Natural killer cell (primary cell): ENCODE measurements at regions not wholly inside any gene's neighbourhood (a gene's known extent, or its start where the extent isn't known, plus 50 kb on each side); places are given as distances from the start of the nearest gene placed in this dataset.

Source experiments
- ATAC-seq, 3 donors: fragments of 150-1000 bp in 2 of 3; fragments of 200-7000 bp in 1 of 3; cut with Tn5 transposase; 1 replicate in 1 of 3; 2 replicates in 2 of 3; pipeline ENCODE4 v1.10.0; 2021; ENCODE audit warnings: mild to moderate bottlenecking in 2 of 3, moderate library complexity in 2 of 3
- DNase-seq, 2 donors: peaks; one replicate each; pipeline versions ENCODE4 v3.0.0 to v3.0.0-alpha.2; 2013 to 2021; ENCODE audit warnings: mixed read lengths in 1 of 2
- H3K27ac ChIP-seq: one replicate; pipeline ENCODE4 v1.5.1; 2013; ENCODE audit warnings: mild to moderate bottlenecking, low read length
- H3K27me3 ChIP-seq: one replicate; pipeline ENCODE4 v1.6.1; 2013; ENCODE audit warnings: low read length; ENCODE audit not compliant: control insufficient read depth, insufficient read depth
- H3K36me3 ChIP-seq: one replicate; pipeline ENCODE4 v1.6.1; 2013; ENCODE audit warnings: low read length; ENCODE audit not compliant: control insufficient read depth, insufficient read depth
- H3K4me1 ChIP-seq: one replicate; pipeline ENCODE4 v1.6.1; 2013; ENCODE audit warnings: low read length; ENCODE audit not compliant: control insufficient read depth, insufficient read depth
- H3K4me3 ChIP-seq: one replicate; pipeline ENCODE4 v1.5.1; 2013; ENCODE audit warnings: low read length
- H3K9me3 ChIP-seq: one replicate; pipeline ENCODE4 v1.6.1; 2013; ENCODE audit warnings: low read length; ENCODE audit not compliant: control insufficient read depth, insufficient read depth
- H3K27ac Mint-ChIP-seq, 2 donors: one replicate each; pipeline ENCODE4 v1.8.0; 2022; ENCODE audit warnings: mild to moderate bottlenecking in 2 of 2, mixed read lengths in 2 of 2, moderate library complexity in 1 of 2
- H3K27me3 Mint-ChIP-seq, 2 donors: one replicate each; pipeline ENCODE4 v1.8.0; 2022; ENCODE audit warnings: low read depth in 2 of 2, mixed read lengths in 2 of 2
- H3K36me3 Mint-ChIP-seq: one replicate; pipeline ENCODE4 v1.8.0; 2022; ENCODE audit warnings: mixed read lengths
- H3K4me1 Mint-ChIP-seq, 2 donors: one replicate each; pipeline ENCODE4 v1.8.0; 2022; ENCODE audit warnings: mixed read lengths in 2 of 2
- H3K4me3 Mint-ChIP-seq: one replicate; pipeline ENCODE4 v1.8.0; 2022; ENCODE audit warnings: mild to moderate bottlenecking, moderate library complexity, mixed read lengths
- H3K9me3 Mint-ChIP-seq, 2 donors: one replicate each; pipeline ENCODE4 v1.8.0; 2022; ENCODE audit warnings: mixed read lengths in 2 of 2
- CTCF ChIP-seq: fragments of 200-600 bp; IDR thresholded peaks from one replicate; pipeline ENCODE4 v1.8.0; 2022; ENCODE audit warnings: antibody characterized with exemption
- WGBS: methylation state at CpG from one replicate; pipeline ENCODE4 v1.1.7; 2013; ENCODE audit warnings: missing lambda C conversion rate; ENCODE audit not compliant: insufficient coverage; 5-methylcytosine and 5-hydroxymethylcytosine counted together
- intact Hi-C: fragments of 100-400 bp; cut with micrococcal nuclease; formaldehyde crosslinking; loops from one replicate; pipeline ENCODE4 v1.14.2; 2022

DNA sequence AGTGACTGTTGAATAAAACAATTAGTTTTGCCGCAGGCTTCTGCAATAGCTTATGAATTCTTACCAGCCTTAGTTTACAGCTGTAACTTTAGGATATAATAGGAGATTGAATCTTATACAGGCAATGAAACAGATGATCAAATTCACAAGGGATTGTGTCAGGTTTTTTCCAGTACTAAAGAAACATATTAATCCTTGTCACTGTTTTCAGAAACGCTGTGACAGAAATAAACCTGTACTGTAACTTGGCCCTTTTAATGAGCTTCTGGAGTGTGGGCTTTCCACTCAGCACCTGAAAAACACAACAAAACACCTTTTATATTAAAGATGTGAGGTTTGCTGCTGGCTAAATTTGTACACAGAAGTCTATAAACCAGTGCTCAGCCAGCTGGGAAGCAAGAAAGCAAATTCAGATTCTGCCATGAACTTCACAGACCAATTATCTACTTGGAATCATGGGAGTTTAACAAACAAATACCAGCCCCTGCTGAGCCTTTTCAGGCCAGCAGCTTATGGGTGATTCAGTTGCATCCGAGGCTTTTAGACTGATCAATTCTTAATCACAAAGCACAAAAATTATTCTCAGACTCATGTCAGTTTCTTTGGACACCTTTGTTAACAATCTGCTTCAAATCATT is 109.5 kb downstream of the FOXG1 start:
- DNase-seq, result no peak
- 61% methylated on average over 3 of the region's 3 CpGs for WGBS
- H3K4me1 ChIP-seq, result no peaks in the 10 kb centered on the region
- no peak for ATAC-seq
- Mint-ChIP-seq H3K27ac (no peak overlapping the region), H3K36me3 (no peaks in the 10 kb centered on the region), H3K4me3 (no peak overlapping the region), H3K27me3 (no peaks in the 10 kb centered on the region), H3K9me3 (peaks cover 0 to 5% of the 10 kb centered on the region in 2 donors), H3K4me1 (no peaks in the 10 kb centered on the region)
- no peak overlapping the region for H3K27ac ChIP-seq
- intact Hi-C loops, result no loop called here
- no peak for TF ChIP-seq CTCF
- H3K27me3 ChIP-seq, result no peaks in the 10 kb centered on the region
- no peaks in the 10 kb centered on the region for H3K36me3 ChIP-seq
- no peak overlapping the region for H3K4me3 ChIP-seq
- H3K9me3 ChIP-seq, result no peaks in the 10 kb centered on the region

GRCh38 chr14:28876572-28876945 is 110.0 kb downstream of the FOXG1 start:
- intact Hi-C loops, result no loop called here
- Histone ChIP-seq H3K36me3 (no peaks in the 10 kb centered on the region), H3K27ac (no peak overlapping the region), H3K27me3 (no peaks in the 10 kb centered on the region), H3K4me3 (no peak overlapping the region), H3K4me1 (no peaks in the 10 kb centered on the region), H3K9me3 (no peaks in the 10 kb centered on the region)
- no peak for TF ChIP-seq CTCF
- Mint-ChIP-seq H3K9me3 (peaks cover 0 to 5% of the 10 kb centered on the region in 2 donors), H3K36me3 (no peaks in the 10 kb centered on the region), H3K27ac (no peak overlapping the region), H3K4me3 (no peak overlapping the region), H3K4me1 (no peaks in the 10 kb centered on the region), H3K27me3 (no peaks in the 10 kb centered on the region)
- 82% methylated on average over 4 of the region's 4 CpGs for WGBS
- ATAC-seq (no peak), DNase-seq (no peak)

DNA sequence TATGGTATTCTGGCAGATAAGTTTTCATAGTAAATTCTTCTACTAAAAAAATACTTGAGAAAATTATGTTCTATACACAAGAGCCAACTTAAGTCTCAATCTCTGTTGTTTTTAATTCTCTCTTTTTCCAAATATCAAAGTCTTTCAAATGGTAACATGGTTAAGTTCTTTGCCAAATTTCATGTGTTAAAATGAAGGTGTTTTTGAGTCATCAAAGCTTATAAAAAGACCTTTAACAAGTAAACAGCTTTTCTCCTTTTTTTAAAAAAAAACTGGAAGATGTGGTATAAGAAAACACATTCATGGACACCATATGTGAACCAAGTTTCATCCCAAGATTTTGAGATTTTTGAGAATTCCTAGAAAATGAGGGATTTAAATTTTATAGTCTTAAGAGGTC is 111.3 kb downstream of the FOXG1 start:
- ATAC-seq (no peak), DNase-seq (no peak)
- intact Hi-C loops, result no loop called here
- H3K27me3 ChIP-seq, result no peaks in the 10 kb centered on the region
- Mint-ChIP-seq H3K4me1 (no peaks in the 10 kb centered on the region), H3K27ac (no peak overlapping the region), H3K4me3 (no peak overlapping the region), H3K9me3 (peaks cover 0 to 5% of the 10 kb centered on the region in 2 donors), H3K36me3 (no peaks in the 10 kb centered on the region), H3K27me3 (no peaks in the 10 kb centered on the region)
- H3K36me3 ChIP-seq, result no peaks in the 10 kb centered on the region
- TF ChIP-seq CTCF, result no peak
- no peaks in the 10 kb centered on the region for H3K9me3 ChIP-seq
- H3K4me1 ChIP-seq, result no peaks in the 10 kb centered on the region
- H3K4me3 ChIP-seq, result no peak overlapping the region
- H3K27ac ChIP-seq, result no peak overlapping the region

- Mint-ChIP-seq H3K4me3 (no peak overlapping the region), H3K9me3 (peaks cover 0 to 5% of the 10 kb centered on the region in 2 donors), H3K36me3 (no peaks in the 10 kb centered on the region), H3K27ac (no peak overlapping the region), H3K27me3 (no peaks in the 10 kb centered on the region), H3K4me1 (no peaks in the 10 kb centered on the region)
- no peaks in the 10 kb centered on the region for H3K9me3 ChIP-seq
- no peak overlapping the region for H3K27ac ChIP-seq
- intact Hi-C loops, result no loop called here
- 76% methylated on average over 5 of the region's 5 CpGs for WGBS
- no peak for TF ChIP-seq CTCF
- H3K4me1 ChIP-seq, result no peaks in the 10 kb centered on the region
- H3K4me3 ChIP-seq, result no peak overlapping the region
- H3K27me3 ChIP-seq, result no peaks in the 10 kb centered on the region
- no peak for DNase-seq
- no peak for ATAC-seq
- H3K36me3 ChIP-seq, result no peaks in the 10 kb centered on the region
Measured at GRCh38 chr14:28879573-28879996, 113.0 kb downstream of the FOXG1 start.
